DMS 273 treated with DMSO at 0.1 percent for 48 hours (cell line): ENCODE measurements at regions not wholly inside any gene's neighbourhood (a gene's known extent, or its start where the extent isn't known, plus 50 kb on each side); places are given as distances from the start of the nearest gene placed in this dataset.
A peak's percentile ranks its signal among the peaks of the same experiment; 100 is the strongest.

Experiments
- DNase-seq: peaks from one replicate; lab custom pipeline; 2025; lab: John Stamatoyannopoulos, UW

DNA sequence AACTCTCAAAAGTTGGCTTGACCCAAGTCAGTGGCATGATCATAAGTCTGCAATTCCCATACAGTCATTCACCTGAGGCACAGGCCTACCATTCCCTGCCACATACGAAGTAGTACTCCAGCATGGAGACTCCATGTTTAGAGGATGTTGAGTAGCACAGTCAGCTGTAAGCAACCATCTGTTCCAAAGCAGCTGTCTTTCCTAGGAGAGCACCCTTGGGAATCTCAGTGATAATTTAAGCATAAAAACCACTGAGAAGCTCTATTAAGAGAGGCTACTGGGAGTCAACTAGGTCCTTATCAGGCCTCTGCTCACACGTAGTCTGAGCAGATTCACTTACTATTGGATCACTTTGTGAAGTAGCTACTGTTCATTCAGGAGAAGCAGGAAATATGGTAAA is 61.6 kb upstream of the UNC5B start:
- peak; percentile 43 for DNase-seq

DNA sequence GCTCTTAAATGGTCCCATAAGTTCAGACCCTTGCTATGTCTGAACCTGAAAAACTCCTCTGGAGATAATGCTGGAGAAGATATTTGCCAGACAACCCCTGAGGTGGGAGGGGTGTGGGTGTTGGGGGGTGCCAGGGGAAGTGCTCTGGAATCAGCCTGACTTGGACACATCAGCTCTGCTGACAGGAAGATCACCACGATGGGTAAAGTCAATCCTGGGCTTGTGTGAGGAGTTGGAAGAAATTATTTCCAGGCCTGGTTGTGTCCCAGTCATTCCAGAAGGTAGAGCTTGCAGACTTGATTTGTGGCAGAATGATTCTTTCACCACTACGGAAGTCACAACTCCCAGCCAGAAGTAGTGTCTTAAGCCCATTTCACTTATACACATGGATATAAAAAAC is 60.3 kb upstream of the UNC5B start:
- no peak for DNase-seq

DNA sequence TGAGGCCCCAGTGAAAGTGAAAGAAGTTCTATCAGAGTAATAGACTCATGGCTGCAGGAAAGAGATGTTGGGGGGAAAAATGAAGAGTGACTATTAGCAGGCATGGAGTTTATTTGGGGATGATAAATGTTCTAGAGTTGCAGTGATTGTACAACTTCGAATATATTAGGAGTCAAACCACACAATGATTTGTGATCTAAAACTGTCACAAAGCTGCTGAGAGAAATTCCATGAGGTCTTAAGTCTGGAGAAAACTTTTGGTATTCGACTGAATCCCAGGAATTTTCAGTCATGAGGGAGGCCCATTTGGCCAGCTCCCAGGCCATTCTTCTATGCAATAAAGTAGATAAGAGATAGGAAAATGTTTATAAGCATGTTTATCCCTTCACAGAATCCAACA is 55.9 kb upstream of the UNC5B start:
- DNase-seq, result no peak

DNA sequence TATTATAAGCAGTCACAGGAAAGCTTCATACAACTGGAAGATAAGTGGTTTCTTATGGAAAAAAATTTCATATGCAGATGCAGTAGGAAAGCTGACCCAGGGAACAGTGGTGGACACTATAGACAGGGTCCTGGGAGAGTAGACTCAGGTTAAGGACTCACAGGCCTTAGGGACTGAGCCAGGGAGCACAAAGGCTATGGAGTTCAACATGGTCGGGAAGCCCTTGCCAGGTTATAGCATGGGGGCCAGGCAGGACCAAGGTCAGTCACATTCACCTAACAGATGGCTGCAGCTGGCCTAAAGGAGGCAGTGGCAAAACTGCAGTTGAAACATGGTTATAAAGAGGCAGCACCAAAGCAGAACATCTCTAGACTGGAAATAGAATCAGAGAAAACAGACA is 54.9 kb upstream of the UNC5B start:
- DNase-seq, result no peak

DNA sequence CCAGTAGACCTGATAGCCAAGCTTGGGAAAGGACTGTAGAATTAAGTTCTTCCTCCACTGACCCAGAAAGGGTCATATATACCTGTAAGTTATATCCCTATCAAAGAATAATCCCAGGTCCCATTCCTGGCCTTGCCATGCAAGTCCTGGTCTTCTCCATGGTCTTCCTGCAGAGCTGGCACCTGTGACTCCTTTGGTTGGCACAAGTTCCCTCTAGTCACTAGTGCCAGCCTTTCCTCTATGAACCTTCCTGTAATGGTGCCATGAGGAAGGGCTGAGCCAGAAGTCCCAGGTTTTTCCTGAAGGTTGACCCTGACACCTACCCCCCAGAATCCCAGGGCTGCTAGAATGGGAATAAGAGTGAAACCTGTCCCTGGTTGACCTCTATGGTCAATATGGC is 54.1 kb upstream of the UNC5B start:
- no peak for DNase-seq

DNA sequence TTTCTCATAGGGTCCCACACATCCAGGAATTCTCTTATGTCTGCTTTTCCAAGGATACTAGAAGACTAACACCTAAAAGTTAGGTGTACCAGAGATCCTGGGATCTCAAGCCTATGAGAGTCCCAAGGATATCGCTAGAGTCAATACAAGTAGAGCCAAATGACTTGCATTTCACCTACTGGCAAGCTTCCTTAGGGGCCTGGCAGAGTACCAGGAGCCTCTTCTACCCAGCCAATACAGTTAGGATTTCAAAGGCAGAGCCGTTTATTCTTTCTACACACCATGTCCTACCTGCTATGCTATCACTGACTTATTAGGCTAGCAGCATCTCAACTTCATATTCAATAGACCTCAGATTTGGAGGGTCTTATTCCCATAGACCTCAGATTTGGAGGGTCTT is 53.5 kb upstream of the UNC5B start:
- no peak for DNase-seq

DNA sequence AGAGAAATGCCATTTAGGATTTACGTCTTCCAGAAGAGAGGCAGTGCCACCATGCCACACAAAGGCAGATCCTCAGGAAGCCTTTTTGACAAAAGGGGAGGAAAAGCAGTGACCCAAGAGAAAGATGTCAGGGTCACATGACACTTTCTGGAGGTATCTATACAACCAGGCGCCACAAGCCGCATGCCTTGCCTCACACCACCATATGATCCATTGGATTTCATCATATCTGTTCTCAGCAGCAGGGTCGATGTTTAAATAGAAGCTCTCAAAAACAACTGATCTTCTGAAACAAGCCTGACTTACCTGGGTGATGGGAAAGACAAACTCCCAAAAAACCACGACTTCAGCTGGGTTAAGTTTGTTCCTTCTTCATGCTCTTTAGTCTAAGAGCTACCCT is 52.5 kb upstream of the UNC5B start:
- DNase-seq, result no peak

DNA sequence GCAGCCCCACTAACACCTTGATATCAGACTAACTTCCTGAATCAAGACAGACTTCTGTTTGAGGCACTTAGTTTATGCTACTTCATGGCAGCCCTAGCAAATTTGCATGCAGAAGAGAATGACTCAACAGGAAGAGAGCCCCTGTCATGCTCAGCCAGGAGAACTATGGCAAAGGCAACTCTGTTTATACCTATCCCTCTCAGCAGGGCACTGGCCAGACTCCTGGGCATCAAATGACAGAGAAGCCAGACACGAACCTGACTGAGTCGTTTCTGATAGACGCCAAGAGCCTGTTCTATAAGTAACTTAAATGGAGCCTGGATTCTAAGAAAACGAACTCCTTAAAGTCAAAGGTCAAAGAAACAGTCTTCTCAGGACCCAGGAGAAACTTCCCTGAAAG is 50.9 kb upstream of the UNC5B start:
- no peak for DNase-seq
